Ovary (tissue), 7 donors: ENCODE measurements at regions not wholly inside any gene's neighbourhood (a gene's known extent, or its start where the extent isn't known, plus 50 kb on each side); places are given as distances from the start of the nearest gene placed in this dataset.

Experiments
- DNase-seq, 5 donors: peaks; one replicate each; pipeline ENCODE4 v3.0.0-alpha.2; 2019 to 2020
- H3K27ac ChIP-seq, 2 donors: fragments of 200-600 bp; one replicate each; pipeline versions ENCODE4 v1.5.1 to v1.8.0; 2019 to 2022
- H3K27me3 ChIP-seq: fragments of 200-600 bp; one replicate; pipeline ENCODE4 v1.8.0; 2022
- H3K36me3 ChIP-seq: fragments of 200-600 bp; sonication (generic); one replicate; pipeline ENCODE4 v1.5.1; 2019
- H3K4me1 ChIP-seq: one replicate; pipeline ENCODE4 v1.8.1; 2013; ENCODE audit warnings: mild to moderate bottlenecking, moderate library complexity; ENCODE audit not compliant: insufficient read depth
- H3K4me3 ChIP-seq: fragments of 200-600 bp; sonication (generic); one replicate; pipeline ENCODE4 v1.5.1; 2017
- H3K9me3 ChIP-seq, 2 donors: fragments of 200-600 bp in 1 of 2; sonication (generic) in 1 of 2; one replicate each; pipeline versions ENCODE4 v1.5.1 to v1.8.1; 2013 to 2019; ENCODE audit warnings: mild to moderate bottlenecking in 1 of 2, moderate library complexity in 1 of 2
- EP300 ChIP-seq: sonication (generic); formaldehyde crosslinking; IDR thresholded peaks from one replicate; pipeline ENCODE4 v1.6.1; 2017; ENCODE audit warnings: antibody characterized with exemption
- POLR2A ChIP-seq: fragments of 450-650 bp; IDR thresholded peaks from one replicate; pipeline ENCODE4 v1.6.1; 2017; ENCODE audit warnings: antibody characterized with exemption, mild to moderate bottlenecking, moderate library complexity
- WGBS, 3 donors: extraction: QIAGEN DNeasy Blood & Tissue Kit in 1 of 3; methylation state at CpG; one replicate each; pipeline versions ENCODE4 v1.1.5 to v1.1.7; 2013 to 2017; 5-methylcytosine and 5-hydroxymethylcytosine counted together
- intact Hi-C, 4 donors: fragments of 100-400 bp; cut with DNase I; formaldehyde crosslinking; loops; one replicate each; pipeline versions ENCODE4 v1.11.0 to v1.15.1; 2022 to 2023
- TF ChIP-seq, protein P1 (sequence below), 3 donors: fragments of 450-650 bp in 2 of 3; fragments of 200-600 bp in 1 of 3; IDR thresholded peaks; one replicate each; pipeline versions ENCODE4 v1.5.1 to v1.8.0; 2016 to 2022; ENCODE audit warnings: antibody characterized with exemption in 3 of 3, mild to moderate bottlenecking in 1 of 3
- donor health status: DM: no; HTN: no; CAD: no; lungs with moderate emphysema.
- donor health status: DM: no; HTN: no; CAD: no.
- donor health status: Bipolar disorder and iron deficiency.
- donor health status: DM: no; HTN: no; CAD: no.
- donor health status: DM: yes; HTN: yes; CAD: no.

DNA sequence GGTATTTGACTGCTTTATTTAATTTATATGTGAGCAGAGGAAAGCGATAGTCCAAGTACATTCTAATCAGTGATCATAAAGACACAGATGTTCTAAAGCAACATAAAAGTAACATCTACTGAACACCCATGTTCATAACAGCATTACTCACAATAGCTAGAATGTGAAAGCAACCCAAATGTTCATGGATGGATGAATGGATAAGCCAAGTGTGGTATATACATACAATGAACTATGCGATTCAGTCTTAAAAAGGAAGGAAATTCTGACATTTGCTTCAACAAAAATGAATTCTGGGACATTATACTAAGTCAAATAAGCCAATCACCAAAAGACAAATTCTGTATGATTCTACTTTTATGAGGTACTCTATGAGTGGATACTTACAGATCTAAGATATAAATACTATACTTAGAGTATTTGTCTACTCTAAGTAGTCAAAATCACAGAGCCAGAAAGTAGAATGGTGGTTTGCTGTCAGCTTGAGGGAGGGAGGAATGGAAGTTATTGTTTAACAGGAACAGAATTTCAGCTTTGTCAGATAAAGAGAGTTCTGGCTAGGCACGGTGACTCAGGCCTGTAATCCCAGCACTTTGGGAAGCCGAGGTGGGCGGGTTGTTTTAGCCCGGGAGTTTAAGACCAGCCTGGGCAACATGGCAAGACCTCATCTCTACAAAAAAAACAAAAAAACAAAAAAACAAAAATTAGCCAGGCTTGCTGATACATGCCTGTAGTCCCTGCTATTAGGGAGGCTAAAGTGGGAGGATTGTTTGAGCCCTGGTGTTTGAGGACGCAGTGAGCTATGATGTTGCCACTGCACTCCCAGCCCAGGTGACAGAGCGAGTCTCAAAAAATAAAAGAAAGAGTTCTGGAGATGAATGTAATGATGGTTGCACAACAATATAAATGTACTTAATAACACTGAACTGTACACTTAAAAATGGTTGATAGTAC is 79.7 kb upstream of the ARHGAP29 start:
- H3K27ac ChIP-seq: no peak overlapping the region
- TF ChIP-seq, protein P1, sequence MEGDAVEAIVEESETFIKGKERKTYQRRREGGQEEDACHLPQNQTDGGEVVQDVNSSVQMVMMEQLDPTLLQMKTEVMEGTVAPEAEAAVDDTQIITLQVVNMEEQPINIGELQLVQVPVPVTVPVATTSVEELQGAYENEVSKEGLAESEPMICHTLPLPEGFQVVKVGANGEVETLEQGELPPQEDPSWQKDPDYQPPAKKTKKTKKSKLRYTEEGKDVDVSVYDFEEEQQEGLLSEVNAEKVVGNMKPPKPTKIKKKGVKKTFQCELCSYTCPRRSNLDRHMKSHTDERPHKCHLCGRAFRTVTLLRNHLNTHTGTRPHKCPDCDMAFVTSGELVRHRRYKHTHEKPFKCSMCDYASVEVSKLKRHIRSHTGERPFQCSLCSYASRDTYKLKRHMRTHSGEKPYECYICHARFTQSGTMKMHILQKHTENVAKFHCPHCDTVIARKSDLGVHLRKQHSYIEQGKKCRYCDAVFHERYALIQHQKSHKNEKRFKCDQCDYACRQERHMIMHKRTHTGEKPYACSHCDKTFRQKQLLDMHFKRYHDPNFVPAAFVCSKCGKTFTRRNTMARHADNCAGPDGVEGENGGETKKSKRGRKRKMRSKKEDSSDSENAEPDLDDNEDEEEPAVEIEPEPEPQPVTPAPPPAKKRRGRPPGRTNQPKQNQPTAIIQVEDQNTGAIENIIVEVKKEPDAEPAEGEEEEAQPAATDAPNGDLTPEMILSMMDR (IDR thresholded peaks at IDR 0.05): no peak
- TF ChIP-seq EP300 (no peak), POLR2A (no peak)

DNA sequence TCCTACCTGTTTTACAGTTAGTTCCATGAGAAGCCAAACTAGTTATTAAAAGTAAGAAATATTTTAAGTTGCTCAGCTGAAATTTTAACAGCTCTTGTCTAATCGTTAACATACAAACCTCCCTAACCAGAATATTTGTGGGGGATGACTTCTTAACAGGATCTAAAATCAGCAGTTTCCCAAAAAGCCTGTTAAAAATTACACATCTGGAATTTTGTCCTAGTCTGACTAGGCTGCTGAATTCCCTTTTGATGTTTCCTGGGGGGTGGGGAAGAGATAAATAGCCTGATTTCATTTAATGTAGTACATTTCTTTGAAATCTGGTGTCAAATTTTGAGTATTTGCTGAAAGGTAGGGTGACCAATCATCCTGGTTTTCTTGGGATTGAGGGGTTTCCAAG is 78.8 kb upstream of the ARHGAP29 start:
- no peak overlapping the region for H3K27ac ChIP-seq
- intact Hi-C loops: no loop called here
- H3K9me3 ChIP-seq: no peaks in the 10 kb centered on the region
- no peaks in the 10 kb centered on the region for H3K4me1 ChIP-seq
- no peak overlapping the region for H3K4me3 ChIP-seq
- WGBS, 3 donors: 17 to 33% (median 30%) methylated on average over 1 of the region's 1 CpG
- no peak for TF ChIP-seq EP300
- no peak for TF ChIP-seq POLR2A
- TF ChIP-seq, protein P1 (IDR thresholded peaks at IDR 0.05): no peak
- no peak for DNase-seq
- no peaks in the 10 kb centered on the region for H3K36me3 ChIP-seq
- H3K27me3 ChIP-seq: no peaks in the 10 kb centered on the region

More for the DNA sequence above, 79.7 kb upstream of the ARHGAP29 start:
- no peaks in the 10 kb centered on the region for H3K27me3 ChIP-seq
- intact Hi-C loops: no loop called here
- no peaks in the 10 kb centered on the region for H3K9me3 ChIP-seq
- H3K4me1 ChIP-seq: no peaks in the 10 kb centered on the region
- H3K36me3 ChIP-seq: no peaks in the 10 kb centered on the region
- WGBS, 3 donors: 48 to 65% (median 53%) methylated on average over 8 of the region's 8 CpGs
- no peak for DNase-seq
- H3K4me3 ChIP-seq: no peak overlapping the region

DNA sequence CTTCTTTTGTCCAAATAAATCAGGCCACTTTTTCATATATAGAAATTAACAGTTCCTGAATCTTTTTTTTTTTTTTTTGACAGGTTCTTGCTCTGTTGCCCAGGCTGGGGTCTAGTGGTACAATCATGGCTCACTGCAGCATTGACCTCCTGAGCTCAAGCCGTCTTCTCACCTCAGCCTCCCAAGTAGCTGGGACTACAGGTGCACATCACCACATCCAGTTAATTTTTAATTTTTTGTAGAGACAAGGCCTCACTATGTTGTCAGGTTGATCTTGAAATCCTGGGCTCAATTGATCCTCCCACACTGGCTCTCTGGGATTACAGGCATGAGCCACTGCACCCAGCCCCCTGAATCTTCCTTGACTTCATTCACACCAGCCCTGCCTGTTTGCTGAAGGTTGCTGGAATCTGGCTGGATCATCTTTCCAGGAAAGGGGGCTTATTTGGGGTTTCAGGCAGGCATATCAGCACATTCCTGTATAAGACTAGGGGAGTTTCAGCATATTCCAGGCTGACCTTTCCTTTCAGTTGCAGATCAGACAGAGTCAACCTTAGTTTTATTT is 78.2 kb upstream of the ARHGAP29 start:
- TF ChIP-seq POLR2A (no peak), EP300 (no peak)
- TF ChIP-seq, protein P1 (IDR thresholded peaks at IDR 0.05): no peak
- intact Hi-C loops: no loop called here
- no peak for DNase-seq
- Histone ChIP-seq H3K27me3 (no peaks in the 10 kb centered on the region), H3K4me1 (no peaks in the 10 kb centered on the region), H3K27ac (no peak overlapping the region), H3K36me3 (no peaks in the 10 kb centered on the region), H3K9me3 (no peaks in the 10 kb centered on the region), H3K4me3 (no peak overlapping the region)
- 88 to 95% (median 91%) methylated on average over 1 of the region's 1 CpG for WGBS, 3 donors

DNA sequence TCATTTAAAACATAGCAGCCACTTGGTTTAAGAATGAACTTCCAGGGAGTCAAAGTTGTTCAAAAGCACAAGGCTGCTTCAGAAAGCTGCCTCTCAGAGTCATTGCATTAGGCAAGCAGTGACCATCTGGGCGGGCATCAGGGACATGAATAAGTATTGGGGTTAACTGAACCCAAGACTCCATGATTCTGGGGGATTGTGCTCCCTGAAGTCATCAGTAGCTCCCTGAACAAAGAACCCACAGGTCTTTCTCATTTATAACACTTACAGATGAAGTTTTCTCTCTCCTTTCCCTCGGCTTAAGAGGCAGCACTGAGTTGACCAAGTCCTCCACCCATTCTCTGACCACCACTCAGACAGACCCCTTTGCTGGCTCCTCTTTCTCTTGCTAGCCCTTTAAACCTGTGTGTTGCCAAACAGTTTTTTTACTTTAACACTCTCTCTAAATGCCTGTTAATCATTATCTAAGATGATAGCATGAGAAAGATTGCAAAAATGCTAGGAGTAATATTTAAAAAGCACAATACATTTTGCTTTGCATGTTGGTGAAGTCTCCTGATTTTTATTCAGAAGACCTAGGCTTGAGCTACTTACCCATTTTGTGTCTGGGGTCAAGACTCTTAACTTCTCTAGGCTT is 77.0 kb upstream of the ARHGAP29 start:
- no peak overlapping the region for H3K4me3 ChIP-seq
- H3K27ac ChIP-seq: no peak overlapping the region
- H3K27me3 ChIP-seq: no peaks in the 10 kb centered on the region
- intact Hi-C loops: no loop called here
- no peaks in the 10 kb centered on the region for H3K36me3 ChIP-seq
- WGBS, 3 donors: 94 to 95% (median 95%) methylated on average over 2 of the region's 2 CpGs
- no peak for DNase-seq
- H3K4me1 ChIP-seq: no peaks in the 10 kb centered on the region
- no peaks in the 10 kb centered on the region for H3K9me3 ChIP-seq
- TF ChIP-seq EP300: no peak
- TF ChIP-seq, protein P1 (IDR thresholded peaks at IDR 0.05): no peak
- TF ChIP-seq POLR2A: no peak
